ENCODE measurements at regions not wholly inside any gene's neighbourhood (a gene's known extent, or its start where the extent isn't known, plus 50 kb on each side); places are given as distances from the start of the nearest gene placed in this dataset.

- TF ChIP-seq POLR2AphosphoS5 (IDR thresholded peaks at IDR 0.05; ENCODE audit: low read depth, low read length) (no peak), POLR2A (IDR thresholded peaks at IDR 0.05; ENCODE audit: low read depth, low read length) (no peak), TAF1 (IDR thresholded peaks at IDR 0.05; ENCODE audit: low read depth, low read length) (no peak)
Measured at GRCh38 chr7:32648408-32649156, 153.3 kb downstream of the AVL9 start.
